ENCODE measurements at regions not wholly inside any gene's neighbourhood (a gene's known extent, or its start where the extent isn't known, plus 50 kb on each side); places are given as distances from the start of the nearest gene placed in this dataset.
"Not testable (repeated sequence)": the region's sequence is repeated elsewhere in the genome, so short reads cannot be mapped to it uniquely, and the experiment has no call there.

- DNase-seq (no peak), ATAC-seq (no peak)
- intact Hi-C loops (cut with DNase I): no loop called here
Observed at GRCh38 chr3:20552605-20553275, 366.7 kb upstream of the SGO1 start.

GRCh38 chr3:20547361-20548269 lies 361.6 kb upstream of the SGO1 start:
- ATAC-seq; intact Hi-C loops (cut with DNase I); DNase-seq: not testable (repeated sequence)

GRCh38 chr3:20546636-20547035 lies 360.6 kb upstream of the SGO1 start:
- intact Hi-C loops (cut with DNase I): no loop called here
- ATAC-seq: no peak
- no peak for DNase-seq

DNA sequence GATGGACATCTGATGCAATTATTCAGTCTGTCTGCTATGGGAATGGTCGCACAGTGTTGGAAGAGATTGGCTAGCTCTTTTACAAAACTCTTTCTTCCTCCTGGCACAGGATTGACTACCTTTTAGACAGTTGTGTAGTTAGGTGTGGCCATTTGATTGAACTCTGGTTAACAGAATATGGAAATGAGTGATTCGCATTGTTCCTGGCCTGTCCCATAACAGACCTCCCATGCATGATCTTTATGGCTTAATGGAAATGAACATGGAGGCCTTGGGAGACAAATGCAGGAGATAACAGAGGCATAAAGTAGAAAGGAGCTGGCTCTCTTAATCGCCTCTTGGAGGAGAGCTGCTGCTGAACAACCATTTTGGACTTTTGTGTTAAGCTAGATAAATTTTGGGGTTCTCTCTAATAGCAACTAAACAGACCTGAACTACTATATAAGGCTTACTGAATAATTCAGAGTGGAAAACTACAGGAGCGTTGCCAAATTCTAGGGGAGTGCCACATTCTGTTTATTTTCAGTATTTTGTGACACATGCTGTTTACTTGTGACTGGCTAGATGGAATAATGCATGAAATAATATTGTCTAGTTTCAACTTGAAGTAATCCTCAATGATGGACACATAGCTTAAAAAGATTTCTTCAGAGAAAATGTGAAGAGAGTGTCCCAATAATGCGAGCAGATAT lies 357.7 kb upstream of the SGO1 start:
- intact Hi-C loops (cut with DNase I): no loop called here
- DNase-seq (no peak), ATAC-seq (no peak)

DNA sequence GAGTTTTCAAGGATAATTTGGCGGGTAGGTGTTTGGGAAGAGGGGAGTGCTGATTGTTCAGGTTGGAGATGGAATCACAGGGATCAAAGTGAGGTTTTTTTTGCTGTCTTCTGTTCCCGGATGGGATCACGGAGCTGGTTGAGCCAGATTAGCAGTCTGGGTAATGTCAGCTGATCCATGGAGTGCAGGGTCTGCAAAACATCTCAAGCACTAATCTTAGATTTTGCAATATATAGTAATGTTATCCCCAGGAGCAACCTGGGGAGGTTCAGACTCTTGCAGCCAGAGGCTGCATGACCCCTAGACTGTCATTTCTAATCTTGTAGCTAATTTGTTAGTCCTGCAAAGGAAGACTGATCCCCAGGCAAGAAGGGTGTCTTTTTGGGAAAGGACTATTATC lies 354.1 kb upstream of the SGO1 start:
- intact Hi-C loops (cut with DNase I): no loop called here
- DNase-seq (no peak), ATAC-seq (no peak)

DNA sequence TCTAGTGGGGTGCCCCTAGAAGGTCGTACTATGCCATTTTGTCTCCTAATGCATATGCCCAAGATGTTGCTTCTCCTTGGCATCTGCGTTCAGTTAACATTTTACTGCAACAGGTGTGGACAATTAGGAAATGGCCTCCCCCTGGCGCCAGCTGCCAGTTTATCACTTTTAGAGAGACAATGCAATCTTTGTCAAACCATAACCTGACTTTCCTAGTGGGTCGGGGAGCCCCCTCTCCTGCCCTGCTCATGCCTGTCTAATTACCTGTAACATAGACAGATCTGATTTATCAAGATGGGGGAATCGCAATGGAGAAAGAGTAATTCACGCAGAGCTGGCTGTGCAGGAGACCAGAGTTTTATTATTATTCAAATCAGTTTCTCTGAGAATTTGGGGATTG lies 353.7 kb upstream of the SGO1 start:
- intact Hi-C loops (cut with DNase I): no loop called here
- ATAC-seq (no peak), DNase-seq (no peak)

DNA sequence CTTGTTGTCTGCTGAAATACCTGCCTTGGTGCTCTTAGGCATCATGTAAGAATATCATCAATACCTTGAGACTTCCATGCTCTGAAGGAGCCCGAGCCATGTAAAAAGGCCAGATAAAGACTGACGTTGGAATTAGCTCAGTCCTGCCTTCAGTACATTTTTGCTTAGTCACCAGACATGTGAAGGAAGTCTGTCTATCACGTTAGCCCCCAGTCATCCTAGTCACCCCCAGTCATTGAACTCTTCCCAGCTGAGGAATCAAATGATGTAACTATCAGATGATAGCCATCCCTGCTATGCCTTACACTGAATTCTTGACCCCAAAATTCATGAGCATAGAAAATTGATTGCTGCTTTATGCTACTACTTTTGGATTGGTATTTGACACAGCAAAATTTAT lies 351.2 kb upstream of the SGO1 start:
- ATAC-seq: no peak
- intact Hi-C loops (cut with DNase I): no loop called here

DNA sequence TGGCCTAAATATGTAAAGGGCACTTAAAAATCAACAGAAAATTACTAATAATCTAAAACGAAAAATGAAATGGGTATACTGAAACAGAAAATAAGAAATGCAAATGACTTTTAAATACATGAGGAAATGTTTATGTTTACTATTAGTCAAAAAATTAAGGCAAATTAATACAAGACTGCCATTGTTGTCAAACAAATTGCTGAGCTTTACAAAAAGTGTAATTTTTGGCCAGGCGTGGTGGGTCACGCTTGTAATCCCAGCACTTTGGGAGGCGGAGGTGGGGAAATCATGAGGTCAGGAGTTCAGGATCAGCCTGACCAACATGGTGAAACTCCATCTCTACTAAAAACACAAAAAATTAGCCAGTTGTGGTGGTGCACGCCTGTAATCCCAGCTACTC lies 343.9 kb upstream of the SGO1 start:
- ATAC-seq (no peak), DNase-seq (no peak)
- intact Hi-C loops (cut with DNase I): no loop called here

More for the DNA sequence above, 351.2 kb upstream of the SGO1 start:
- no peak for DNase-seq

- no peak for DNase-seq
- no peak for ATAC-seq
- intact Hi-C loops (cut with DNase I): no loop called here
Observed at GRCh38 chr3:20528180-20528770, 342.3 kb upstream of the SGO1 start.

DNA sequence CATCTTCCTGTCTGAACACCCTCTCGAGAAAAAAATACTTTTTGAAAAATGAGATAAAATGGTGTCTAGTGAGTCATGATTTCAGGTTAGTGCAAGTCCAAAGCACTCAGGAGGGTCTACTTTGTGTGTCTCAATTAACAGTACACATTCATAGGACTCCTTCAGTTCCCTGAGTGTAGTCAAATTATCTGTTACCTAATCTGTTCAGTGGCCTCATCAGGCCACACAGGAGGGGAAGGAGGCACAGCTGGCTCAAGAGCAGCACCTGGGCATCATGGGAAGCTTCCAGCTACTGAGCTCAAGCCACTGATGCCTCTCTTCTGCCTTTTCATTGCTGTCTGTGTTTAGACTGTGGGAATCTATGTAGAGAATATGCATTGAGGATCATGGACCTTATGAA lies 341.4 kb upstream of the SGO1 start:
- no peak for DNase-seq
- intact Hi-C loops (cut with DNase I): no loop called here
- ATAC-seq: no peak

- no peak for DNase-seq
- intact Hi-C loops (cut with DNase I): no loop called here
- ATAC-seq: no peak
Observed at GRCh38 chr3:20524328-20524727, 338.3 kb upstream of the SGO1 start.

DNA sequence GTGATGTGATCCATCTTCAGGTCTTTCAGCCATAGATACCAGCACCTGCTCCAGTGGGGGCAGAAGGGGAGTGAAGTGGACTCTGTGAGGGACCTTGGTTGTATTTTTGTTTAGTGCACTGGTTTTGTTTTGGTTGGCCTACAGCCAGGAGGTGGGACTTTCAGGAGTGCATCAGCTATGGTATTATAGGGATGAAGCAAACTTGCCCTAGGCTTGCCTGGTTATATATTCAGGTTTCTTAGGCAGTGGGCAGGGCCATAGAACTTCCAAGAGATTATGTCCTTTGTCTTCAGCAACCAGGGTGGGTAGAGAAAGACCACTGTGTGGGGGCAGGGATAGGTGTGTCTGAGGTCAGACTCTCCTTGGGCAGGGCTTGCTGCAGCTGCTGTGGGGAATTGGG lies 337.3 kb upstream of the SGO1 start:
- intact Hi-C loops (cut with DNase I): no loop called here
- DNase-seq (no peak), ATAC-seq (no peak)

DNA sequence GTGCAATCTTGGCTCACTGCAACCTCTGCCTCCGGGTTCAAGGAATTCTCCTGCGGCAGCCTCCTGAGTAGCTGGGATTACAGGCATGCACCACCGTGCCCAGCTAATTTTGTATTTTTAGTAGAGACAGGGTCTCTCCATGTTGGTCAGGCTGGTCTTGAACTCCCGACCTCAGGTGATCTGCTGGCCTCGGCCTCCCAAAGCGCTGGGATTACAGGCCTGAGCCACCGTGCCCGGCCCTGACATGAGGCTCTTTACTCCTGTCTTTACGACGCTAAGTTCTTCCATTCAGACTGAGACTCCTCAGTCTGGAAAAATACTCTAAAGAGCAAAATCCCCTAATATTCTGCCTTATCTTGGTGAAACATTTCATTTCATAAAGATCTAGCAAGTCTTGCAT lies 331.3 kb upstream of the SGO1 start:
- ATAC-seq; DNase-seq; intact Hi-C loops (cut with DNase I): not testable (repeated sequence)

GRCh38 chr3:20516311-20516710 lies 330.3 kb upstream of the SGO1 start:
- ATAC-seq (no peak), DNase-seq (no peak)
- intact Hi-C loops (cut with DNase I): no loop called here

GRCh38 chr3:20515834-20516233 lies 329.8 kb upstream of the SGO1 start:
- no peak for ATAC-seq
- no peak for DNase-seq
- intact Hi-C loops (cut with DNase I): no loop called here

DNA sequence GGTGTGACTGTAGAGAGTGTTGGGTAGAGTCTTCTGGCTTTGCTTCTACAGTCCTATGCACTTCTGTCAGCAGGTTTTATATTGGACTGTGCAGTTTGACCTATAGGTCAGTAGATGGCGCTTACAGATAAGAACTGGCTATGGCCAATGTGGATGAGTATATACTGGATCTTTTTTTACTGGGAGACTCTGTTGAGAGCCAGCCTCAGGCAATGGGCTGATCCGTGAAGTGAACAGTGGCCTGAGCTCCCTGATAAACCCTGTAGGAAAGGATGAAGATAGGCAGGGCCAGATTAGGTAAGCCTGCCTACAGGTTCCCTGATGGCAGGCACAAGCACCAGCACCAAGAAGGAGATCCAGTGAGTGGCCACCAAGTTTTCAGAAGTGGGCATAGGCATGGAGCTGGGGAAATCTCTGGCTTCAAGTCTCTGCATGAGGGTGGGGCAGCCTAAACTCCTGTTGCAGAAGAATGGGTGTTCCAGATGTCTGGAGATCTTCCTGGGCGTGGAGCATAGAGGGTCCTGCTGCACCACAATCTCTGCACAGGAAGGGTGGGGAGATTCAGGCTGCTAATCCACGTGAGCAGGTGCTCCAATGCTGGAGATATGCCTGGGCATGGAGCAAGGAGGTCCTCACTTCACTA lies 326.0 kb upstream of the SGO1 start:
- intact Hi-C loops (cut with DNase I): loop anchor here (2.0 to 5.0 kb wide), 2 partner anchors 225 to 230 kb away; no protein-coding TSS in a partner anchor
- DNase-seq (no peak), ATAC-seq (peak; percentile 89 to 90)

GRCh38 chr3:20510396-20510795 lies 324.4 kb upstream of the SGO1 start:
- no peak for ATAC-seq
- intact Hi-C loops (cut with DNase I): loop anchor here in 1 of 2 donors (5.0 kb wide), 1 partner anchor 232 kb away; no protein-coding TSS in a partner anchor
- DNase-seq: no peak

DNA sequence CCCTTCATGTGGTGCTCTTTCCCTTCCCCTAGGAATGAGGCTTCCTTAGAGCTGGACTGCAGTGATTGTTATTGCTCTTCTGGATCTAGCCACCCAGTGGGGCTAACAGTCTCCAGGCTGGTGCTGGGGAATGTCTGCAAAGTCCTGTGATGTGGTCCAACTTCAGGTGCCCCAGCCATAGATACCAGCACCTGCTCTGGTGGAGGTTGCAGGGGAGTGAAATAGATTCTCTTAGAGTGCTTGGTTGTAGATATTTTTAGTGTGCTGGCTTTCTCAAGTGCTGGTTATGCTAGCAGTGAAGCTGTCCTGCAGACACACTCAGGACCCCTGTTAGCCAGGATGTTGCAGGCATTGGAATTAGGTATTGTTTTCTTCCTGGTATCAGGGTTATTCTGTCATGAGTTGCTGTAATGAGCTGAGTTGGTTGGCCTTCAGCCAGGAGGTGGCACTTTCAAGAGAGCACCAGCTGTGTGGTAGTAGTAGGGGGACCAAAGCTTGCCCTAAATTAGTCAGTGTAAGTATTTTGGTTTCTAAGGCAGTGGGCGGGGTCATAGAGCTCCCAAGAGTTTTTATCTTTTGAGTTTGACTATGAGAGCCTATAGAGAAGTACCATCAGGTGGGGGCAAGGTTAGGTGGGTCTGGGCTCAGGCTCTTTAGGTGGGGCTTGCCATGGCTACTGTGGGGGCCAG lies 317.5 kb upstream of the SGO1 start:
- DNase-seq (no peak), ATAC-seq (no peak)
- intact Hi-C loops (cut with DNase I): no loop called here

DNA sequence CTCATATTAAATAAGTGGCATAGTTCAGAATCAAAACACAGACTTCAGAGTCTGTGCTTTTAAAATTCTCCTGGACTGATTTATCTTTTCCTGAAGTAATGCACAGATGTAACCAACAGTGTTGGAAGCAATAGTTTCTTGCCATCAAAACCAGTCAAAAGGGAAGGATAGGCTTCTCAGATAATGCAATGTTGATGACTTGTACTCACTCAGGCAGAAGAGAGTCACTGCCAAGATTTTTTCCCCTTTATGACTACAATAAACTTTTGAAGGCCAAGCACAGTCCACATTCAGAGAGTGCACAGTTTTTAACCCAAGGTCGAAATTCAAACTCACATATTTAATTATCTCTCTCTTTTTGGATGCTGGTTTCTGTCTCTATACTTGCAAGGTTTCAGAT lies 305.0 kb upstream of the SGO1 start:
- no peak for DNase-seq
- intact Hi-C loops (cut with DNase I): no loop called here
- ATAC-seq: no peak
